Right forelimb (tissue), 1 donor: ENCODE measurements at regions not wholly inside any gene's neighbourhood (a gene's known extent, or its start where the extent isn't known, plus 50 kb on each side); places are given as distances from the start of the nearest gene placed in this dataset.
A peak's percentile ranks its signal among the peaks of the same experiment; 100 is the strongest.
"Not testable (repeated sequence)": the region's sequence is repeated elsewhere in the genome, so short reads cannot be mapped to it uniquely, and the experiment has no call there.

Experiments
- DNase-seq: peaks from one replicate; pipeline ENCODE4 v3.0.0-alpha.2; 2018

- no peak for DNase-seq
Measured at GRCh38 chr3:124322309-124322880, 330.5 kb upstream of the ROPN1 start.

- no peak for DNase-seq
Measured at GRCh38 chr3:124322966-124323365, 331.0 kb upstream of the ROPN1 start.

DNA sequence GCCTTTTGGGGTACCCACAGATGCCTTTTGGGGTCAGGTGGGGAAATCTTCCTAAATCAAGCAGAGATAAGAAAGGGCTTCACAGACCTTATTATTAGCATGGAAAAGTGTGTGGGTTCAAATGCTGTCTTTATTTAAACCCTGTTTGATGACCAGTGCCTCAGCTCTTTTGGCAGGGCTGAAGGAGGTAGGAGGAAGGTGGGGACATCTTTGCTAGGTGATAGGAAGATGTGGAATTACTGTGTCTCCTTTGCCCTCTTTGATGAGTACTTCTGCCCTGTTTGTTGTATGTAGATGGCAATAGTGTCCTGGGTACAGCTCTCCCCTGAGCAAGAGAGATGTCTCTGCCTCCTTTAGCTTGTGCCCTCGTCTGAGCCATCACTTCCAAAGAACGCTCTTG is 333.3 kb upstream of the ROPN1 start:
- DNase-seq, result no peak

GRCh38 chr3:124329723-124330122 is 337.8 kb upstream of the ROPN1 start:
- no peak for DNase-seq

DNA sequence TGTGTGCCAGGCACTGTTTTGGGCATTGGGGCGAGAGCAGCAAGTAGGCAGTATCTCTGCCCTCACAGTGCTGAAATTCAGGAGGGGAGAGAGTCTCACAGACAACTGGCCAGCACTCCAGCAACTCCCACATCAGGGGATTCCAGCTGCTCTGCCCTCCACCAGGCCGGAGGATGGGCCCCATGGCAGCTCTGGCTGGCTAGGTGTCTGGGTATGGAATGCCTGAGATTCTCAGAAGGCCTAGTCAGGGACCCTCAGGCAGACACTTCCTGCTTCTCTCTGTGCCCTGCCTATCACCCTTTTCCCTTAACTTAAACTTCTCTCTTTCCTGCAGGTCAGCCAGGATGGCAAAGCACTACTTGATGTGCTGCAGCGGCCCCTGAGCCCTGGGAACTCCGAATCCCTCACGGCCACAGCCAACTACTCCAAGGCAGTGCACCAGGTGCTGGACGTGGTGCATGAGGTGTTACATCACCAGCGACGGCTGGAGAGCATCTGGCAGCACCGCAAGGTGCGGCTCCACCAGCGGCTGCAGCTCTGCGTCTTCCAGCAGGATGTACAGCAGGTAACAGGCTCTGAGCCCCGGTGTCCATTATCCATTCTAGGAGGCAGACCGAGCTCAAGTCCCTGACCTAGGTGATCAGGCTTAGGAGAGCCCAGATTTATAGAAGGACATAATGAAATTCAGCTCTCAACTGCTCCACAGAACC is 342.2 kb upstream of the ROPN1 start:
- no peak for DNase-seq

DNA sequence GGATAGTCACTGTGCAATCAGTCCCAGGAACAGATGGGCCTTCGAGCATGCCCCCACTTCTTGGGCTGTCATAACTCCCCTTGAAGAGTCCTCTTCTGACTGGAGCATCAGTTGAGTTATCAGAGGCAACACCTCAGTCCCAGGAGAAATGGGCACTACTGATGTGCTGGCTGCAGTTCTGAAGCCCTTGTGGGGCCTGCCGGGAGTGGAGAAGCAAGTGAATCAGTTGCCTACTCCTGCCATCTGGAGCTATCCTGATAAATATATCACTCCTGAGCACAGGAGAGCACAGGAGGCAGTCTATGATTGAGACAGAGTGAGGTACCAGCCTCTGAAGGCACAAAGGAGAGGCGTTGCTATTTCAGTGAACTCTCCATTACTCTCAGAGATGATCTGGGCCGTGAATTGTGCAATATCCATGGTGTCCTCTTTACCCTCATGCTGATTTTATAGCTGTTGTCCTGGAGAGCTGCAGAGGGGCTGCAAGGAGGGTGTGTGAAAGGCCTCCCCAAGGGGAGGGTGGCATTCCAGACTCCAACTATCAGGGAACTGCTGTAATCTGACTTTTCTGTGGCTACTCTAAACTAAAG is 344.2 kb upstream of the ROPN1 start:
- no peak for DNase-seq

GRCh38 chr3:124345845-124346244 is 353.9 kb upstream of the ROPN1 start:
- no peak for DNase-seq

DNA sequence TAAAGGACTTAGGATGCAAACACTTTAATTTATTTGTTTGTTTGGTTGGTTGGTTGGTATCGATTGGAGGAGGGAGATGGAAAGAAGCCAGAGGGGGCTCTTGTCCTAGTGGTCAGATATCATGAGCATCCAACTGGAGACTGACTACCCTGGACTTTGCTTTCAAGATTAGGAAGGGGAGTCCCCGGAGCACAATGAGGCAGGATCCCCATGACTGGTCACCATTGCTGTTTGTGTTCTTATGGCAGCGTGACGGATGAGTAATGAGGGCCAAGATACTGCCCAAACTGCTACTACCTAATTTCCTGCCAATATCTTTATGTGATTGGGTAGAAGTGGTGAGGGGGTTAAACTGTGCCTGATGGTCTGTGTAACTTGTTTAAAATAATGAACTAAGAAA is 354.6 kb upstream of the ROPN1 start:
- no peak for DNase-seq

DNA sequence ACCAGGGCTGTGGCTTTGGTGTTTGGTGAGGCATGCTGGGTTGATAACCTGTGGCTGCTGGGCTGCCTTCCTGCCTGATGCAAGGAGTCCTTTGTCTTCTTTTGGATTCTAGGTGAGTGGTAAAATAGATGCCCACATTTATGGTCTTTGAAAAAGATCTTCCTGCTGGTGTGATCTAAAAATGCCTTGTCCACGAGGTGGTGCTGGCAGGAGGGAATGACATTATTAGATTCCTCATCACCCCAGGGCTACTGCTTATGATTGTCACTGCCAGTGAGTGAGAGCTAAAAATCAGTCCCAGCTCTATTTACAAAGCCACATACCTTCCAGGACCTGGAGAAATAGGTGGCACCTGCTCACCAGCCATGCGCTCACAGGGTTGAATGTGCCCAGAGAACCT is 355.5 kb upstream of the ROPN1 start:
- DNase-seq, result no peak

- DNase-seq, result not testable (repeated sequence)
Measured at GRCh38 chr3:124348555-124348954, 356.6 kb upstream of the ROPN1 start.

DNA sequence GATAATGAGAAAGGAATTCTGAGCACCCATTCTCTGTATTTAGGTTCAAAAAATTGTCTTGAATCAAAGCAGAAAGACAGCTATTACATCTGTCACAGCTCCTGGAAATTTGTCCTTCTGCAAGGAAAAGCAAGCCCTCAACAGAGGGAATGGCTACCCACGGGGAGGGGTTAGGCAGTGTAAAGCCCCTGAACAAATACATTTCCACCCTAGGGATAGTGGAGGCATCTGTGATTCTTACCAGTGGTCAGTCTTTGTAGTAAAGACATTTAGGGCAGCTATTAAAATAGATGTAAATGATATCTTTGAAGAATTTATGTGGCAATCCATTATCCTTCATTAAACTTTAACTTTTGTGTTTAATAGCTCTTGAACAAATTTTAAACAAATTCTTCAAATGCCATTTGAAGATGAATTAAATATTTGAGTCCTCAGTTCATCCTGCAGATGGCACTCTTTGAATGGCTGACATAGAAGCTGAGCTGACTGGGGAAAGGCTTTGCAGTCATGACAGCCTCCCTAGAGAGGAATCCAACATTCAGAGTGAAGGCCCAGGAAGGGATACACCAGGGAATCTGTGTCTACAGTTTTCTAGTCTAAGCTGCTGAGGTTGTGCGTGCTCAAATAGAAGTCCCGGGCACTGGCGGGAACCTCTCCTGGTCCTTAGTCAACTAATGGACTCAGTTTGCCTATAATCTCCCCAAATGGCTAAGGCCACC is 359.7 kb upstream of the ROPN1 start:
- no peak for DNase-seq

- DNase-seq, result no peak
Measured at GRCh38 chr3:124352149-124352539, 360.2 kb upstream of the ROPN1 start.

DNA sequence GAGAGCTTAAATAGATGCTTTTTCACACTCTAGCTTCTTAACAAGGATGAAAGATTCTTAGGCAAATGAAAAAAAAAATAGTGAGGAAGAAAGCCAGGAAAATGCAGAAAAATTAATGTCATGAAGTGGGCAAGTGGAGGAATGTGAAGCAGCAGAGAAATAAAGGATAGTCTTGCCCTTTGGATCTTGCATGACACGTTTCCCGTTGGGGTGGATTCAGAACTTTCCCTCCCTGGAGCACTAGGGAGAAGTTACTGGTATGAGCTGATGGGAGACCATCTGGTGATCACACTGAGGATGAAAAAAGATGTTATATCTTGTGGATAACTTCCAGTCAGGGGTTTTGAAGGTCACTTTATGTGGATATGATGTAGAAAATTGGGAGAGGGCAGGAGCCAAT is 361.8 kb upstream of the ROPN1 start:
- DNase-seq, result no peak

- DNase-seq, result no peak
Measured at GRCh38 chr3:124354150-124354549, 362.2 kb upstream of the ROPN1 start.

- no peak for DNase-seq
Measured at GRCh38 chr3:124358156-124358555, 366.2 kb upstream of the ROPN1 start.

- peak; percentile 64 for DNase-seq
Measured at GRCh38 chr3:124360155-124360554, 368.2 kb upstream of the ROPN1 start.

GRCh38 chr3:124360563-124360962 is 368.6 kb upstream of the ROPN1 start:
- no peak for DNase-seq

DNA sequence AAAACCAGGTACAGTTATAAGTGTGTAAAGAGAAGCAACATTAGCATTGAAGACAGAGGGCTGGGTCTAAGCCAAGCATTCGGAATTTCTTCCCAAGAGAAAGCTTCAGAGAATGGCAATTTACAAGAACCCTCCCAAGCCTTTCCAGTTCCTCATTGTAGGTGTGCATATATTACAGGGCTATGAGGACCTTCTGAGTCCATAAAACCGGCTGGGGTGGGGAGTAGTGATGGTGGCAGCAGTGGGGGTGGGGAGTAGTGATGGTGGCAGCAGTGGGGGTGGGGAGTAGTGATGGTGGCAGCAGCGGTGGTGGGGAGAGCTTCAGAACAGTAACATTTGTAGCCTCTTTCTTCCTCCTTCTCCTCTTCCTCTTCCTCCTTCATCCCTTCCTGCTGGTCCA is 368.7 kb upstream of the UMPS start:
- no peak for DNase-seq

- DNase-seq, result no peak
Measured at GRCh38 chr3:124362455-124362854, 367.8 kb upstream of the UMPS start.

- no peak for DNase-seq
Measured at GRCh38 chr3:124363476-124363875, 366.8 kb upstream of the UMPS start.

DNA sequence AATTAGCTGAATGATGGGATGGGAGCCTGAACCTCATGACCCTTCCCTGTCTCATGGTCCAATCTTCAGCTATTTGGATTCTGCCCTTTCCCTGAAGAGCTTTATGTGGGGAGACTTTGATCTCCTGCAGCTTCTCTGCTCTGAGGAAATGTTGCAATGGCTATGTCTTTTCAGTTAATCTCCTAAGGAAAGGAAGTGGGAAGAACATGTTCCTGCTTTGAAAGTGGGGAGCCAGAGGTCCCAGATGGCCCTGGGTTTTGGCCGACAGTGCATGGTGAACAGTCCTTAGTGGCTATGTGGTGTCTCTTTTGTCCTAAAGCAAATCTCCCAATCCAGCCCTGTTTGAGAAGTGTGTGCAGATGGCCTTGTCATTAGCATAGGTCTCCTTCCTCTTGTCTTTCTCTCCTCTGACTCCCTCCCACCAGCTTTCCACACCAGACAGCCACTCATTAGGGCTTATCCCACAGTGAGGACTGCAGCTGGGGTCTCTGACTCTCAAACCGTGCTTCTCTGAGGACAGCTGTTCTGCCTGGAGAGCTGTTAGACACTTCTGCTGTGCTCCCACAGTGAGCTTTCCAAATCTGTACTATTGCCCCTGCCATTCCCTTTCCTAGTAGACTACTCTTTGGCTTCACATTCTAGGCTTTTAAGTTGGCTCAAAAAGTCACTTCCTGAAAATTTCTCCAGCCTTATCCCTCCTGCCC is 365.8 kb upstream of the UMPS start:
- DNase-seq, result no peak

- DNase-seq, result not testable (repeated sequence)
Measured at GRCh38 chr3:124366655-124367054, 363.6 kb upstream of the UMPS start.

- DNase-seq, result no peak
Measured at GRCh38 chr3:124372775-124373174, 357.5 kb upstream of the UMPS start.
